Stimulated activated CD4-positive, alpha-beta T cell treated with anti-CD3 and anti-CD28 coated beads, Interleukin-15, amount 100 ng/mL, for 48 hours (primary cell): ENCODE measurements at regions not wholly inside any gene's neighbourhood (a gene's known extent, or its start where the extent isn't known, plus 50 kb on each side); places are given as distances from the start of the nearest gene placed in this dataset.

Experiments used
- DNase-seq, 2 donors: peaks; one replicate each; pipeline ENCODE4 v3.0.0-alpha.2; 2020; ENCODE audit warnings: low read depth in 2 of 2

DNA sequence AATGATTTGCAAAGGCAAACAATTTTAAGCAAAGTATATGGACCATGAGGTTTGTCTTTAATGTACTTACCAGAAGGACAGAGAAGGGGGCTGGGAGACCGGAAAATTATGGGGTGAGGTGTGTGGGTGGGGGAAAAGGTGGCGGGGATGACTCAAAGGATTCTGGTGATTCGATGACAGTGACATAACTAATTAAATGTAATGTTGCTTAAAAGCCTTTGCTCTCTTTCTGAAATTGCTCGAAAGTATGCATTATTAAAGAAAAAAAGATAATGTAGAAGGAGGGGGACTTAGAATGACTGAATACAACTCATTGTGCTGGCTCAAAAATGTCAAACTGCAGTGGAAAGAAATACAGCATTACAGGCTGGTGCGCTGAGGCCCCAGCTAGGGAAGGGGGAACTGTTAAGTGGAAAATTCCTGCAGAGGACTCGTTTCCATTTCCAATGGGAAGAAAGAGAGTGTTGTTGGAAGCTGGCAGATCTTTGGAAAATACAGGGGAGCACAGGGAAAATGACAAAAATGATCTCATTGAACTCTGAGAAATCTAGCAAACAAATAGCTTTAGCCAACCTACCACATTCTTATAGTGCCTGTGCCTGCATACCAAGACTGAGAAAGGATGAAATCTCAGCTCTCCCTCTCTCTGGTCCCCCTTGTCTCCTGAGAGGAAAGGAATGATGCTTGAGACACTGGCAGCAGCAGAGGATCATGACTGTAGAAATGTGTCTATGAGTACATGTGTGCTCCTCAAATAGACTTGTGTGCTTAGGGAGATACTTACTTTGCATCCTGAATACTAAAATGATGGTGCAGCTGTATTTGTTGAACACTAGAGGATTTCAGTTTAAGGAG, 632.4 kb downstream of the NYAP2 start:
- DNase-seq = no peak

DNA sequence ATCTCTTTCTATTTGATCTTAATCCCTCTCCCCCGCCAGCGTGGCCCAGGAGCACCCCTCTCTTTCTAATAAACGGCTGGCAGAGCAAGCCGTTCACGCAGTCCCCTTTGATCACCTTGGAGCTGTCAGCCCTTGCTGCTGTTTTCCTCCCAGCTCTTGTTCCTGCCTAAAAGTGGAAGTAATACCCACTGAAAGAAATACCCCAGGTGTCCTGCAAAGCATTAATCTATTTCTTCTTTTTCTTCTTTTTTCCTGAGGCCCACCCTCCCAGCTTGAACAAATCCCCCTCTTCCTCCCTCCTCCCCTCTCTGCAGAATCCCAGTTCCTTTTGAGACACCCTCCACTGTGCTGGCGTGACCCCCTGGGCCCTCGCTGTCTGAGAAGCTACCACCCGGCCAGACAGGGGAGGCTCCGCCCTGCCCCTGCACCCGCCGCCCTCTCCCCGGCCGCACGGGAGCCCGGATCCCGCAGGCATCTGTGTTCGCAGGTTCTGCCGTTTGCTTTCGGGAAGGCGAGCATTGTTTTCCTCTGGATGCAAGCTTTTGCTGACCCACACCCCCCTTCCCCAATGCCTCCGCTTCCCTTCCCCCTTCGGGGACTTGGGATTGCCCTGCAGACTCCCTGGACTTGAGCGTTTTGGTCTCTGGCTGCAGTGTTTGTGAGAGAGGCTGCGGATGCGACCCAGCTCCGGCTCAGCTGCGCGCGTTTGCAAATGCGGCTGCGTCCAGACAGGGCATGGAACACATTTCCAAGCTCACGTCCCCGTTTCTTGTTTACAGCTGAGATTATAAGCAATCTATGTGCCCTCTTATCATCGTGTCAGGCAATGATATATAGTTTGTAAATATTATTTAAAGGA, 631.5 kb downstream of the NYAP2 start:
- DNase-seq = no peak

DNA sequence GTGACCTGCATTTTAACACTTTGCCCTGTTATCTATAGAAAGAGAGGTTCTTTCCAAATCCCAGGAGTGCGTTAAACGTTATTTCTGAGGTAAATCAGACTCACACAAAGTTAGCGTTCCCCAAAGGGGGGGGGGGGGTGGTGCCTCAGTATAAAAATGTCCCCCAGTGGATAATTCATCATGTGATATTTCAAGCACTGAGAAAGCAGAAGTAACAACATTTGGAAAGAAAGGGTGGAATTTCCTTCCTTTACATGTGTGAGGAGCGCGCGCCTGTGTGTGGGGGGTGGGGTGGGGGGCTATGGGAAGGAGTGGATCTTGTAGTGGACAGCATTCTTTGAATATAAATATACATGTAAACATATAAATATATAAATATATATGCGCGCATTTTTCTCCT, 630.9 kb downstream of the NYAP2 start:
- no peak for DNase-seq

GRCh38 chr2:226023946-226024345, 624.4 kb downstream of the NYAP2 start:
- DNase-seq = no peak

DNA sequence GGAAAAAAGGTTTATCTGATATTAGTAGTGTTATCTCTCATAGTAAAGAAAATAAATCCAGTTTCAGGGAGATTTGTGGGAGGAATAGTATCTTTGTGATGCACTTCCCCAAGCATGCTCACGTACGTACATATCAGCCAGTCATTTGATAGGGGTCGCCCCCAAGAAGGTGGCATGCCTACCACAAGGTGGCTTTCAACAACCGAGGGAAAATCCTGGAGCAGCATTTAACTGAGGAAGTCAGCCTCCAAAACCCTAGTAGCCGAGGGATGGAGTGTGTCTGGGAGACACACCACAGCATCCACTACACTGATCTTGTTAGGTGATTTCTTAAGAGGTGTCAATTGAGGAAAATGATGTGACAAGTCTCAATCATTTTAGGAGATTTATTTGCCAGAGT, 623.9 kb downstream of the NYAP2 start:
- DNase-seq = no peak

DNA sequence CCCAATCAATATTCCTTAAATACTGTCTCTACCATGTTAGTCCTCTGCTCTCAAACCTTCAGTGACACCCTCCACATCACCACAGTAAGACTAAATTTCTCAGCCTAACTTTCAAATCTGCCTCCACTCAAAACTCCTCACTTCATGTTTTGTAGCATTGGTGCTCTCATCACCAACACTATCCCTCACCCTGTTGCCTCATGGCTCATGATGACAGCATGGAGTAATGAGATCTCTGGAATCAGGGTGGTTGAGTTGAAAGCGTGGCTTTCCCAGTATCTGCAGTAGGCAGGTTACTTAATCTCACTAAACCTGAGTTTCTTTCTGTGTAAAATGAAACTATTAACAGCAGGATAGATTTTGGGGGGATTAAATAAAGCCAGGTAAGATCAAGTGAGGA, 621.4 kb downstream of the NYAP2 start:
- DNase-seq = no peak

GRCh38 chr2:226020176-226020575, 620.7 kb downstream of the NYAP2 start:
- DNase-seq = no peak

DNA sequence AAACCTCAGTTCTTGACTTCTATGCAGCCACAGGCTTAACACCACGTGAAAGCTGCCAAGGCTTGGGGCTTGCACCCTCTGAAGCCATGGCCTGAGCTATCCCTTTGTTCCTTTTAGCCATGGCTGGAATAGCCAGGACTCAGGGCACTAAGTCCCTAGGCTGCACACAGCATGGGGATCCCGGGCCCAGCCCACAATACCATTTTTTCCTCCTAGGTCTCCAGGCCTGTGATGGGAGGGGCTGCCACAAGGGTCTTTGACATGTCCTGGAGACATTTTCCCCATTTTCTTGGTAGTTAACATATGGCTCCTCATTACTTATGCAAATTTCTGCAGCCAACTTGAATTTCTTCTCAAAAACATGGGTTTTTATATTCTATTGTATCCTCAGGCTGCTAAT, 619.1 kb downstream of the NYAP2 start:
- DNase-seq = no peak

- DNase-seq = no peak
Observed at GRCh38 chr2:226017537-226017936, 618.0 kb downstream of the NYAP2 start.

GRCh38 chr2:226017107-226017506, 617.6 kb downstream of the NYAP2 start:
- DNase-seq = no peak

- no peak for DNase-seq
Observed at GRCh38 chr2:226011716-226012450, 612.4 kb downstream of the NYAP2 start.

DNA sequence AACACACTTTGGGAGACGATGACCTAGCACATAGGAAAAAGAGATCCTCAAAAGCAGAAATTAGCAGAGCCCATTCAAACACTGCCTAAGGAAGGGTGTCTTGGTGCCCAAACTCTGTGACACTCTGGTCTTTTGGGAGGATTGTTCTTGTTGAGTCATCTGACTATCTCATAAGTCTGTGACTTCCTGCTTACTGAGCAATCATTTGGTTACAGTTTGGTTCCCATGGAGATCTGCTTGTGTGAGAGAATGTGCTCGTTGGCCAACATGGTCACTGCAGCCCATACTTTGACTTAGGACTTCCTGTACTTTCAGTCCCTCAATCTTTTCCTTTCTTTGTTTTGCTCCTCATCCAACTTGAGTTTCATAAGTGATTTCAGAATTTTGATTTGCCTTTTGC, 602.9 kb downstream of the NYAP2 start:
- DNase-seq = no peak

DNA sequence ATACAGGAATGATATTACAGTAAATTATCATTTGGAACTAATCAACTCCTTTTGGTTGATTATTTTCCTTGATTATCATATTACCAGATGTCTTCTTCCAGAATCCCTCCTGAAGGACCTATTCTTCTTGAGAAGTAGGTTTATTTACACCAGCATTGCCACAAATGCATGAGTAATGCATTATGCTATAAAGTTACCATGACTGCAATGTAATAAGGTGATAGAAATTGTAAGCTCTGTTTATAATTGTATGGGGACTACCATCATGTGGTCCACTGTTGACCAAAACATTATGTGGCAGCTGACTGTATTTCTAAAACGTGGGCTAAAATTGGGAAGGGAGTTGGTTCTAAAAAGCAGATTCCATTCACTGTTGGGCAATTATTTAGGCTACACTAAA, 602.2 kb downstream of the NYAP2 start:
- no peak for DNase-seq

- DNase-seq = no peak
Observed at GRCh38 chr2:225999692-226000091, 600.2 kb downstream of the NYAP2 start.

DNA sequence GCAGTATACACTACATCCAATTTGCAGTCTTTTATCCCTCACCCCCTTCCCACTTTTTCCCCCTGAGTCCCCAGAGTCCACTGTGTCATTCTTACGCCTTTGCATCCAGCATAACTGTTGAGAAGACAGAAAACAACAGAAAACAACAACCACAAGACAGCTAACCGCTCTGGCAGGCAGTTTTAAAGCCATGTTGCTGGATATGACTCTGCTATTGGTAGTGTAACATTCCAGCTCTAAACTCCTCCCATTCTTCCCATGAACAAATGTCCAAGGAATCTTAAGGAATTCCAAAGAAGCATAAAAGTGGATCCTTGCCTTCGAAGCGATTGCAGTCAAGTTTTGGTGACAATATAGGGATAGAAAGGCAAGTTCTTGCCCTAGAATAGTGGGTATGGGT, 599.1 kb downstream of the NYAP2 start:
- DNase-seq = no peak

GRCh38 chr2:225998116-225998515, 598.6 kb downstream of the NYAP2 start:
- DNase-seq = no peak

GRCh38 chr2:225996462-225996828, 596.9 kb downstream of the NYAP2 start:
- no peak for DNase-seq

GRCh38 chr2:225995796-225996461, 596.4 kb downstream of the NYAP2 start:
- no peak for DNase-seq

DNA sequence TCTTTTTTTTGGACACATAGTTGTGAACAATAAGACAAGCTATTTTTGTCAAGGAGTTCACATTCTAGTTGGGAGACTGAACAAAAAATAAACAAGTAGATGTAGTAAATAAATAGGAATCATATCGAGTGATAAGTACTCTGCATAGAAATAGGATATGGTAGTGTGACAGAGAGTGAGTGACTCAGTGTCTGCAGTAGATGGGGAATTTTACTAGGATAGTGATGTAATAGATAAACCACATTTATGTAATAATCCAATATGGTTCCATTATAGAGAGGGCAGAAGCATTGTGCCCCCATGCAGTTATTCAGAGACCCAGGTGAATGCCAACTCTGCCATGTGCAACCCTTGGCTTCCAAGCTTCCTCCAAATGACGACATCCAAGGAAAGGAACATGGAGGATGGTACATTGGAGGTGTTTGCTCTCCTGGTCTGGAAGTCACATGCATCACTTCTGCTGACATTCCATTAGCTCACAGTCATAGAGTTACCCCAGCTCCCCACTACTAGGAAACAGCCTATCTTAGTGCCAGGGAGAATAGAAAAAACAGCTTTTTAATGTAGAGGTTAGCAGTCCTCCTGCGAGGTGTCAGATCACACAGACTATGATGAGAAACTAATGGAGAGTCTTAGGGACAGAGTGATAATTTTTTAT, 595.4 kb downstream of the NYAP2 start:
- no peak for DNase-seq

DNA sequence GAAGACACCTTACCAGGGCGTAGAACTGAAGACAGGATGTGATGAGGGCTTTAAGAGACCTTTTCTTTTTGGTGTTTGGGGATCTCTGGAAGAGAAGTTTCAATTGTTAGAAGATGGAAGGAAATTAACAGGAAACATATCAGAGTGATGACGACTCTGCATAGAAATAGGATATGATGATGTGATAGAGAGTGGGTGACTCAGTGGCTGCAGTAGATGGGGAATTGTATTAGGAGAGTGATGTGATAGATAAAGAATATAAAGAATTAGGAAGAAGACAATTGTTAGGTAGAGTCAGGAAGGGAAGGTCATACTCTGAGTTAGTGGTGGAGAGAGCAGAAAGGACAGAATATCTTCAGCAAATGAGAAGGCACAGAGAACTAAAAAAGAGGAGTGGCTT, 593.9 kb downstream of the NYAP2 start:
- DNase-seq = no peak

DNA sequence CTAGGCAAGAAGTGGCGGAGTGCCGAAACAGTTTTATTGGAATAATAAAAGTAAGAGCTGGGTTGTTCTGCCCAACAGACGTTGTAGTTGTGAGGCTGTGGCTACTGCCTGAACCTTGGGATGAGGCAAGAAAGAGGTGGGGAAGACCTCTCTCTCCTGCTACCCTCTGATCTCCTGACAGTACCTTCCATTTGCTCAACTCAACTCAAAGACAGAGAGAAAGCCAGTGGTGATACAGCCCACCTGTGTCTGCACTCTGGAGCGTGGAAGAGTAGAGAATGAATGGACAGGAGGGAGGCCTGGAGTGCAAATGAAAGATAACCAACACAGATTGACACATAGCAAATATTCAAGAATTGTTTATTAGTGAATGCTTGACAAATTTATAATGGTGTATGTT, 590.3 kb downstream of the NYAP2 start:
- no peak for DNase-seq
